ENCODE measurements at regions not wholly inside any gene's neighbourhood (a gene's known extent, or its start where the extent isn't known, plus 50 kb on each side); places are given as distances from the start of the nearest gene placed in this dataset.

DNA sequence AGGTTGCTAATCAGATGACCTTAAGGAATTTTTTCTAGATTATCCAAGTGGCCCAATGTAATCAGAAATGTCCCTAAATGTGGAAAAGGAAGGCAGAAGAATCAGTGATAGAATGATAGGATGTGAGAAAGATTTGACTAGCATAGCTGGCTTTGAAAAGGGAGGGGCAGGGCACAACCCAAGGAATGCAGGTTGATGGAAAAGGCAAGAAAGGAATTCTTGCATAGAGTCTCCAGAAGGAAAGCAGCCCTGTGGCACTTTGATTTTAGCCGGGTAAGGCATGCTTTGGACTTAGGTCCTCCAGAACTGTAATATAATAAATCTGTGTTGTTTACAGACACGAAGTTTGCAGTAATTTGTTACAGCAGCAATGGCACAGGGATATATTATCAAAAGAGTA lies 375.7 kb upstream of the B3GALT2 start:
- H3K27ac ChIP-seq, result no peak overlapping the region
- H3K9me3 ChIP-seq, result no peaks in the 10 kb centered on the region
- no peak for TF ChIP-seq POLR2A (IDR thresholded peaks at IDR 0.05)
- TF ChIP-seq EP300 (IDR thresholded peaks at IDR 0.05), result no peak
- no peak for TF ChIP-seq CTCF (IDR thresholded peaks at IDR 0.05)
- no peak for DNase-seq (ENCODE audit: low spot score in 2 of 2)
- H3K27me3 ChIP-seq, result no peaks in the 10 kb centered on the region
- no peaks in the 10 kb centered on the region for H3K36me3 ChIP-seq
- no peaks in the 10 kb centered on the region for H3K4me1 ChIP-seq
- 57 to 63% methylated on average over 2 of the region's 2 CpGs for WGBS, 2 donors
- H3K4me3 ChIP-seq, result no peak overlapping the region

- no peaks in the 10 kb centered on the region for H3K27me3 ChIP-seq
- H3K9me3 ChIP-seq, result no peaks in the 10 kb centered on the region
- H3K4me1 ChIP-seq, result no peaks in the 10 kb centered on the region
- TF ChIP-seq EP300 (IDR thresholded peaks at IDR 0.05) (peak in 1 of 2 donors; percentile 71), POLR2A (IDR thresholded peaks at IDR 0.05) (no peak), CTCF (IDR thresholded peaks at IDR 0.05) (no peak)
- H3K27ac ChIP-seq, result no peak overlapping the region
- H3K36me3 ChIP-seq, result no peaks in the 10 kb centered on the region
- 27 to 36% methylated on average over 4 of the region's 4 CpGs for WGBS, 2 donors
- DNase-seq (ENCODE audit: low spot score in 2 of 2), result peak in 1 of 2 donors; percentile 46
- H3K4me3 ChIP-seq, result no peak overlapping the region
Observed at GRCh38 chr1:193558491-193559028, 372.1 kb upstream of the B3GALT2 start.

GRCh38 chr1:193555662-193556441 lies 369.4 kb upstream of the B3GALT2 start:
- Histone ChIP-seq H3K4me3 (no peak overlapping the region), H3K27ac (no peak overlapping the region), H3K36me3 (no peaks in the 10 kb centered on the region), H3K4me1 (no peaks in the 10 kb centered on the region), H3K9me3 (no peaks in the 10 kb centered on the region), H3K27me3 (no peaks in the 10 kb centered on the region)
- no peak for DNase-seq (ENCODE audit: low spot score in 2 of 2)
- TF ChIP-seq EP300 (IDR thresholded peaks at IDR 0.05), result no peak
- no peak for TF ChIP-seq POLR2A (IDR thresholded peaks at IDR 0.05)
- no peak for TF ChIP-seq CTCF (IDR thresholded peaks at IDR 0.05)
- 72 to 82% methylated on average over 4 of the region's 4 CpGs for WGBS, 2 donors

GRCh38 chr1:193553564-193553963 lies 367.2 kb upstream of the B3GALT2 start:
- Histone ChIP-seq H3K4me1 (no peaks in the 10 kb centered on the region), H3K36me3 (no peaks in the 10 kb centered on the region)
- no peak for TF ChIP-seq EP300 (IDR thresholded peaks at IDR 0.05)
- no peak for TF ChIP-seq CTCF (IDR thresholded peaks at IDR 0.05)
- no peak for TF ChIP-seq POLR2A (IDR thresholded peaks at IDR 0.05)

GRCh38 chr1:193552274-193552673 lies 365.9 kb upstream of the B3GALT2 start:
- WGBS, 2 donors, result 81 to 87% methylated on average over 4 of the region's 4 CpGs
- H3K27ac ChIP-seq, result no peak overlapping the region
- DNase-seq (ENCODE audit: low spot score in 2 of 2), result no peak
- no peaks in the 10 kb centered on the region for H3K36me3 ChIP-seq
- no peaks in the 10 kb centered on the region for H3K4me1 ChIP-seq
- TF ChIP-seq POLR2A (IDR thresholded peaks at IDR 0.05), result no peak
- no peaks in the 10 kb centered on the region for H3K27me3 ChIP-seq
- H3K9me3 ChIP-seq, result no peaks in the 10 kb centered on the region
- H3K4me3 ChIP-seq, result no peak overlapping the region

More at GRCh38 chr1:193553564-193553963, 367.2 kb upstream of the B3GALT2 start:
- H3K9me3 ChIP-seq, result no peaks in the 10 kb centered on the region
- DNase-seq (ENCODE audit: low spot score in 2 of 2), result no peak
- 88 to 98% methylated on average over 2 of the region's 2 CpGs for WGBS, 2 donors
- no peak overlapping the region for H3K27ac ChIP-seq
- no peak overlapping the region for H3K4me3 ChIP-seq
- no peaks in the 10 kb centered on the region for H3K27me3 ChIP-seq
